Astrocyte (in vitro differentiated cells and primary cell): ENCODE measurements at regions not wholly inside any gene's neighbourhood (a gene's known extent, or its start where the extent isn't known, plus 50 kb on each side); places are given as distances from the start of the nearest gene placed in this dataset.

Experiments
- EZH2 ChIP-seq: IDR thresholded peaks from 2 replicates; pipeline ENCODE4 v1.6.1; 2012; ENCODE audit warnings: mild to moderate bottlenecking, low read length, inconsistent platforms; ENCODE audit not compliant: insufficient read depth
- TF ChIP-seq, protein P1 (sequence below): IDR thresholded peaks from 2 replicates; pipeline ENCODE4 v1.5.1; 2011; ENCODE audit warnings: low read depth, mild to moderate bottlenecking, inconsistent platforms, low read length, moderate library complexity; ENCODE audit not compliant: insufficient read depth

DNA sequence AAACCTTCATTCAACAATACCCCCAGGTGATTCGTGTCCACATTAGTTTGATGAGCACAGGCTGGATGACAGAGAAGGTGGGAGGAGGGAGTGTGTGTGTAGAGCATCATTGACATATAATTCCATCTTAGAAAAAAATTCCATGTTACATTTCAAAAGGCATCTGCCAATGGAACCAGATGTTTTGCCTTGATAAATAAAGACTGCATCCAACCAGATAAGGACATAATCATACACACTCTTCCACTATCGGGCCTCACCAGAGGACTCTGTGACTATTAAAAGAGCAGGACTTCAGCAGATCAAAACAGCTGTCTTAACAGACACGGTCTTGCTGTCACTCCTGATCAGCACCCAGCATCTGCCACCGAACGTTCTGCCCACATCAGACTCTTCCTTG, 96.4 kb upstream of the SPIN1 start:
- TF ChIP-seq, protein P1, sequence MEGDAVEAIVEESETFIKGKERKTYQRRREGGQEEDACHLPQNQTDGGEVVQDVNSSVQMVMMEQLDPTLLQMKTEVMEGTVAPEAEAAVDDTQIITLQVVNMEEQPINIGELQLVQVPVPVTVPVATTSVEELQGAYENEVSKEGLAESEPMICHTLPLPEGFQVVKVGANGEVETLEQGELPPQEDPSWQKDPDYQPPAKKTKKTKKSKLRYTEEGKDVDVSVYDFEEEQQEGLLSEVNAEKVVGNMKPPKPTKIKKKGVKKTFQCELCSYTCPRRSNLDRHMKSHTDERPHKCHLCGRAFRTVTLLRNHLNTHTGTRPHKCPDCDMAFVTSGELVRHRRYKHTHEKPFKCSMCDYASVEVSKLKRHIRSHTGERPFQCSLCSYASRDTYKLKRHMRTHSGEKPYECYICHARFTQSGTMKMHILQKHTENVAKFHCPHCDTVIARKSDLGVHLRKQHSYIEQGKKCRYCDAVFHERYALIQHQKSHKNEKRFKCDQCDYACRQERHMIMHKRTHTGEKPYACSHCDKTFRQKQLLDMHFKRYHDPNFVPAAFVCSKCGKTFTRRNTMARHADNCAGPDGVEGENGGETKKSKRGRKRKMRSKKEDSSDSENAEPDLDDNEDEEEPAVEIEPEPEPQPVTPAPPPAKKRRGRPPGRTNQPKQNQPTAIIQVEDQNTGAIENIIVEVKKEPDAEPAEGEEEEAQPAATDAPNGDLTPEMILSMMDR: no peak
- no peak for TF ChIP-seq EZH2
